Stimulated activated CD4-positive, alpha-beta T cell treated with anti-CD3 and anti-CD28 coated beads, Interleukin-2, amount 100 ng/mL, for 48 hours (primary cell): ENCODE measurements at regions not wholly inside any gene's neighbourhood (a gene's known extent, or its start where the extent isn't known, plus 50 kb on each side); places are given as distances from the start of the nearest gene placed in this dataset.
"Not testable (repeated sequence)": the region's sequence is repeated elsewhere in the genome, so short reads cannot be mapped to it uniquely, and the experiment has no call there.

Experiments used
- DNase-seq, 2 donors: peaks; one replicate each; pipeline ENCODE4 v3.0.0-alpha.2; 2020

DNA sequence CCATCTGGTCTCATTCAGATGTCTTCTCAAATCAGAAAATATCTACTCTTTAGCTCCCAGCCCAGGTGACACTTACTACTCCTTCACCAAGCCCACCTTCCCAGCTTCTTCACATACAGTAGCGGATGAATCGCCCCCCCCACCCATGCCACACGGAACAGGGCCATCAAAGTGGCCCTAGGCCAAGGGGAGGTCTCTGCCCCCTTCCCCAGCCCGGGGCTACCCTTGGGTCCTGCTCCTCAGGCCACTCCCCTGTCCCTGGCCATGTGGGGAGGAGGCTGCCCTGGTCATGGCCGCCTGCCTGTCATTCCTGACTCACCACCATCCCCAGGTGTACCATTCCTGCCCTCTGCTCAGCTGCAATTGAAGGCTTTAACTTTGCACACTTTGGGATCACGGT lies 142.8 kb downstream of the NECTIN1 start:
- DNase-seq = no peak

DNA sequence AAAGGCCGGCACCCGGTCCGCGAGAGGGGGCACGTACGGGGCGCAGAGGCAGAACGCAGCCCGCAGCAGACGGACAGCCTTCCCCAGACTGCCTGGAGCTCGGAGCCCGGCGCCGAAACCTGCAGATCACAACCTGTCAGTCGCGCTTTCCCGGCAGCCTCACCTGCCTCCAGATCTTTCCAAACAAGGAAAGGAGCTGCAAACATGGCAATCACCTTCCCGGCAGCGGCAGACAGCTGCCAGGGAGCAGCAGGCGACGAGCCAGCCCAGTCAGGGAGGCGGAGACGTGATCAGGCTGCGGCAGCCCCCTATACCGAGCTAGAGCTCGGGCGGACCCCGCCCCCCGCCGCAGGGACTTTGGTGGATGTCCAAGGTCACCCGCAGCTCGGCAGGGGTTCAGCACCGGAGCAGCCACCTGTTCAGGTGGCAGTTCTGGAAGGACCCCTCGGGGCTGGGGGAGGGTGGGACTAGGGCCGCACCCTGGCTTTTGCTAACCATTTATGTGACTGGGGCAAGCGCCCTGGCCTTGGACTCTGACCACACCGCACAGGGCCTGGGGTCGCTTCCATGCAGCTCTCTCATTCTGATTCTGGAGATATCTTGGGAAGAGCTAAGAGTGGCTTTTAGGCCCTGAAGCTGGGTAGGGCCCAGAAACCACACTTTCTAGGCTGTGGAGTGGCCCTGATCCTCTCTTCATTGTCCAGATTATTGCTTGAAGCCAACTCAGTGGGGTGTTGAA lies 143.8 kb downstream of the NECTIN1 start:
- DNase-seq = no peak

DNA sequence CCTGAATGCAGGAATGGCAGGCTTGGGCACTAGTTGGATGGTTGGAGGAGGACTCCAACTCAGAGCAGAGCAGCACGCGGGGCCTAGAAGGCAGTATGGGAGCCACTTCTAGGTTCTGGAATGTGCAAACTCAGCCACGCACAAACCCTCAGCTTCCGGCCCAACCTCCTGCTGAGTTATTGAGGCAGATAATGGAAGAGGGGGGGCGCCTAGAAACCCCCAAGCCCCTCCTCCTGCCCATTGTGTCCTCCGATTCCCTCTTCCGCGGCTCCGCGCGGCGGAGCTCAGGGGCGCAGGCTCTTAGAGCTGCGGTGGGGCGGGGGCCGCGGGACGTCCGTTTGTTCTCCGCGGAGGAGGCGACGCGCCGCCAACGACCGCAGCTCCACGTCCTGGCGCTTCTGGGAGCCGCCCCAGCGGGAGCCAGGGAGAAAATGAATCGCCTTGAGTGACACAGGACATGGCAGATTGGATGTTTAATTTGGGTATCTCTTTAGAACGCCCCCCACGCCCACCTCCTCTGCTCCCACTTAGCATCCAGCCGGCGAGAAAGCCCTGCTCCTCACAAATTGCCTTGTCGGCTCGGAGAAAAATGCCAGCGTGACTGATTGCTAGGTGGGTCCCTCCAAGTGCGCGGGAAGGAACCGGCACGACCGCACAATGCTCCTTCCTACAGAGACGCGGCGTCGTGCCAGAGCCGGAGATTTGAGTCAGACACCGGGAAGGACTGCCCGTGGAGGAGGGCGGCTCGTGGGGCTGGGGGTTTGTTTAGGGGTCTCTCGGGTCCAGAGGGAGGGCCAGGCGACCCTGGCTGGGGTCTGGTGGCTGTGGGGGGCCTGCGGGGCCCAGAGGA lies 144.6 kb downstream of the NECTIN1 start:
- DNase-seq = no peak

DNA sequence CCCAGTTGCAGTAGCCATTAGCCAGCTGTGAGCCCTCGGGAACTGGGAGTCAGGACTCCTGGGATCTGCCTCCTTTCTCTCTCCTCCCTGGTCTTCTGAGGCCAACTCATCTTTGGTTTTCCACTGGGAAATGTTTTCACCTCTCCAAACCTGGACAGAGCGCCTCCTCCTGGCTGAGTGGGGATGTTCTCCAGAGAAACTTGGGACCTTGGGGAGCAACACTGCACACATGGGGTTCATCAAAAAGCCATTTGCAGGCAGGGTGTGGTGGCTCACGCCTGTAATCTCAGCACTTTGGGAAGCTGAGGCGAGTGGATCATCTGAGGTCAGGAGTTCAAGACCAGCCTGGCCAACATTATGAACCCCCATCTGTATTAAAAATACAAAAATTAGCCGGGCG lies 145.4 kb downstream of the NECTIN1 start:
- DNase-seq = no peak

DNA sequence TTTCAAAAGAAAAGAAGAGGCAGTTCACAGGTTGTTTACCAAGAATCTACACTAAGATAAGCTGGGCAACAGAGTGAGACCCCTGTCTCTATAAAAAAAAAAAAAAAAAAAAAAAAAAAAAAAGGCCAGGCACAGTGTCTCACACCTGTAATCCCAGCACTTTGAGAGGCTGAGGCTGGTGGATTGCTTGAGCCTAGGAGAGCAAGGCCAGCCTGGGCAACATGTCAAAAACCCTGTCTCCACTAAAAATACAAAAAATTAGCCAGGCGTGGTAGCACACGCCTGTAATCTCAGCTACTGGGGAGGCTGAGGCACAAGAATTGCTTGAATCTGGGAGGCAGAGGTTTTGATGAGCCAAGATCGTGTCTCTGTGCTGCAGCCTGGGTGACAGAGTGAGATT lies 147.6 kb downstream of the NECTIN1 start:
- DNase-seq = not testable (repeated sequence)

DNA sequence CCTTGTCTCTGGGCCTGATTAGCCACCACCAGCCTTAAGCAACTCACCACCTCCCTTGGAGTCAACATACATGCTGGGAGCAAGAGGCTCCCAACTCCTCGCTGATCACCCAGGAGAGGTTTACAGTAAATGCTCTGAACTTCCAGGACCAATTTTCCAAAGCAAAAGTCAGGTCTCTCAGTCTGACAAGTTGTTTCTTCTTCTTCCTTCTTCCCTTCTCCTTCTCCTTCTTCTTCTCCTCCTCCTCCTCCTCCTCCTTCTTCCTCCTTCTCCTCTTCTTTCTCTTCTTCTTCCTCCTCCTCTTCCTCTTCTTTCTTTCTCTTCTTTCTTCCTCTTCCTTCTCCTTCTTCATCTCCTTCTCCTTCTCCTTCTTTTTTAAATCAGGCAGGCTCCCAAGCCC lies 148.2 kb downstream of the NECTIN1 start:
- no peak for DNase-seq

DNA sequence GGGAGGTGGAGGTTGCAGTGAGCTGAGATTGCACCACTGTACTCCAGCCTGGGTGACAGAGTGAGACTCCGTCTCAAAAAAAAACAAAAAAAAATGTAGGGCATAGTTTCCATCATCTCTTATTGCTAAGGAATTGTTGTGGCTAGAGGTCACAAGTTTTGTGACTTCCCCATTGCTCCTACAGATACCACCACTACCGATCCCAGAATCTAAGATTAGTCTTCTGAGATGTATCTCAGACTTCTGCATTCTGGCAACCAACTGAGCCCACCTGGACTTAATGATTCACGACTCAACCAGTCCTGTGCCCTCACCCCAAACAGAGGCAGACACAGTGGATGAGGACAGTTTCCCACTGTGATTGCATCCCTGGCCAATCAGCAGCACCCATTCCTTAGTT lies 148.9 kb downstream of the NECTIN1 start:
- DNase-seq = no peak

DNA sequence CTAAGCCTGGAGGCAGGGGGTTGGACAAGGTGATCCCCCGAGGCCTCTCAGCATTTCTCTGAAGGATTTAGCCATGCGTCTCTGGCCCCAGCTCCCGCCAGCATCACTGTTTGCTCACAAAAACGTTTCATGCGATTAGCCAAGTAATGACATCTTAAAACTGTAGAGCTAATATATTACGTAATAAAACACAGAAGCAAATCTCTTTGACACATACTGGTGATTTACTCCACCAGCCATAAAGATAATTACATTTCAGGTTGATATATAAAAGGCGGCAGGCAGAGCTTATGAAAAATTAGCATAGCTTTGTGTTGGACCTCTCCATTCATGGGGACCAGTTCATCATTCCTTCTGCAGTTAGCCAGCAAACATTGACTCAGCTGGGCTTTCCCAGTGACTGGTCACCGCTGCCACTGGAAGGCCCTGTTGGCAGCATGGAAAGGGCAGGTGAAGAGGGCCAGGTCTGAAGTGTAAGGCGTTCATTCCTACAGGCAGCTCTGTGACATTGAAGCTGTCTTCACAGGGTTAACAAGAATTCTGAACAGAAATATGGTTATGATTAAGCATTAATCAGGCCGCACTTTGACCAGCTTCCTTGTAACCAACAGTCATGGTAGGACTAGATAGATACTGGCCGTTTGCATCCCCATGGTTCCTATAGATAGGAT lies 150.3 kb downstream of the NECTIN1 start:
- no peak for DNase-seq

DNA sequence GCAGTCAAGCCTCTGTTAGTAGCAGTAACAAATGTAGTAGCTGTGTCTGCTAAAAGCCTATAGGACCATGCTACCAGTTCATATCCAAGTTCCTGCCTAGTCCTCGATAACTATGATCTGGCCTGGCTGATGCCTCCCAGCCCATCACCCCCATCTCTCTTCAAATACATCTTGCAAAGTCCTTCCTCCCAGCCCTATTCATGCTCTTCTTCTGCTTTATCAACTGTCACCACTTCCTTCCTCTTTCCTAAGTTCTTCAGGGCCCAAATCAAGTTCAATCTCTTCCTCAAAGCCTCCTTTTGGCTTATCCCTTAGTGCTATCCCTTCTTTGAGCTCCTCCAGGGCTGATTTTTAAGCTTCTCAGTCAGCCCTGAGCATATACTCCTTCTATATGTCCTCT lies 150.9 kb upstream of the THY1 start:
- DNase-seq = no peak

DNA sequence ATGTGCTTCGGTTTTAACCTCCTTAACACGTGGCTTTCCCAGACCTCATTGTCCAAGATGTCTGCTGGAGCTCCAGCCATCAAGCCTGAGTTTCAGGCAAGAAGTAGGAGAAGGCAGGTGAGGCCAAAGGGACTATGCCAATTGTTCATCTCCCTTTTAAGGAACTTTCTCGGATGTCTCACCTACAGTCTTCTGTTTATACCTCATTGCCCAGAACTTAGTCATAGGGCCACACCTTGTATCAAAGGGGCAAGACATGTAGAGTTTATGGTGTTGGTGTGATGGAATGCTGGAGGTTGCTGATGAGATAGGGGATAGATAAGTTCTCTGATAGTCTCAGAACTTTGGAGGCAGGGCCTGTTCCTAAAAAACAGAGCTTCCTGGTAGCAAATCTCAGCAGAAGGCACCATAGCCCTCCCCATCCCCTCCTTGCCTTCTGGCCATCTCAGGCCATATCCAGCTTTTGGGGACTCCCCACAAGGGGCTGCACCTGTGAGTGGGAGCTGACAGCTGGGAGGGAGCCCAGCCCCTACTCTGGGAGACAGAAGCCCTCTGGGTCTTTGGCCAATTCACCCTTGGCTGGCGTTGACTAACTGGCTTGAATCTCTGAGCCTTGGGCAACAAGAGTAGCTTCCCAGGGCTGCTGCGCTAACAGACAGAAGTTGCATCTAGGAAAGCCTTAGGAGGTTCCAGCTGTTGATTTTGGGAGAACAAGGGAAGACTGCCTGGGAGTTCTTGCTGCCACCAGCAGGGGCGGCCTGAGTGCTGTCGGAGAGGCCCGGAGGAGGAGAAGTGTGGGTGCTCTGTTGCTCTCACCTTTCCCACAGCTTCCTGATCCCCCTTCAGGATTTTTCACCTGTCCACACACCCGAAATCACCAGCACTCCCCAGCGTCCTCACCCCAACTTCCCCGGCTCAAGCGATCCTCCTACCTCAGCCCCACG lies 149.8 kb upstream of the THY1 start:
- no peak for DNase-seq

DNA sequence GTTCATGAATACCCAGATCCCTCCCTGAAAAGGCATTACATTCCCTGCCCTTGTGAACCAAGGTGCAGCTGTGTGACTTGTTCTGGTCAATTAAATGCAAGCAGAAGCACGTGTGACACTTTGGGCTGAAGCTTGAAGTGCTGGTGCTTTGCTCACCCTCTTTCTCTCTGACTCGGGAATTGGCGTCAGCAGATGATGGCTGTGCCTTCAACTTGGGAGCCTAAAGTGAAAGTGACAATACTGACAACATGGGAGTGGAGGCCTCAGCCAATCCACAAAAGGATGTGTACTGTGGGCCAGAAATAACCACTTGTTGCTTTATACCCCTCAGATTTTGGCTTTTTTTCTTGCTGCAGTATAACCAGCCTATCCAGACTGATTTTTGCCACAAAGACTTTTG lies 148.3 kb upstream of the THY1 start:
- DNase-seq = no peak

DNA sequence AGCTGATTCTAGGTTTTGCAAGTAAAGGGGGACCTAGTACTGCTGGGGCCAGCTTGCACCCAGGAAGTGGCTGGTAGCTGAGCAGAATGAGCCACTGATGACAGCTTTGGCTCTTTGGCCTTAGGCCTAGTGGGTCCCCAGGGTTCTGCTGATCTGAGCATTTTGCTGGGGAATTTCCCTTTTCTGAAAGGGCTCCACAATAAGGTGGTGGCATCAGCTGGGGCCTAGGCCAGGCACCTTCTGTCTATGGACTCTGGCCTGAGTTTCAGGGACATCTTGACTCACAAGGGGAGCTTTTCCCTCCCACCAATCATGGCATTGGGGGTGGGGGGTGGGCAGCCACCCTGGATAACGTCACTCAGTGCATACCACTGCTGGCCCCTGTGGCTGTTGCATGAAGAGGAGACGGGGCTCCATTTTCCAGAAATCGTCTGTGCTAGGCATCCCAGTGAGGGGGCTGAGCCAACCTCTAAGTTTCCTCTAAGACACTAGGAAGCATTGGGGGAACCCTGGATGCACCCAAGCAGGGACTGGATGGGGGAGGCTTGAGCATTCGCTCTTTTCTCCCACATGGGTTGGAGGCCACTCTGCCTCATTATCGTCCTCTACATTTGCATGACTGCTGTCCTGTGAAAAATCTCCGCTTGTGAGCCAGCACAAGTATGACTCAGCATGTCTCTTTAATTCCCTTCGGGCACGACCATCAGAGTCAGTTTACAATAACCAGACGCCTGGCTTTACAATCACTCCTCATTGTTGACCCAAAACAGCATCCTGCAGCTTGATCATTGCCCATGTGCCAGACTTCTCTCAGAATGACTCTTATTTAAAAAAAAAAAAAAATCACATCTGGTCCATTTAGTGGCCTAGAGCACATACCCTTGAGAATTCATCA lies 145.0 kb upstream of the THY1 start:
- DNase-seq = no peak

DNA sequence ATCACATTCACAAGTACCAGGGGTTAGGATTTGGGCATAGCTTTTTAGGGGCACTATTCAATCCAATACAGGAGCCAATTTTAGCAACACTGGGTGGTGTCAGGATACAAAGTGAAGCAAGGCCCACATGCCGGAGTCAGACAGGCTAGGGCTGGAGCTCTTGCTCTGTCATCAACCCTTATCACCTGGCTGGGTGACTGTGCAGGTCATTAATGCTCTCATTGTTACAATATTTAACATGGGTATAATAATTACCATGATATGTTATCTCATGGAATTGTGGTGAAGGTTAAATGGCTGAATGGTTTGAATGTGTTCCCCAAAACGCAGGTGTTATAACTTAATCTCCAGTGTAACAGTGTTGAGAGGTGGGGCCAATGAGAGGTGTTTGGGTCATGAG lies 143.3 kb upstream of the THY1 start:
- DNase-seq = no peak

DNA sequence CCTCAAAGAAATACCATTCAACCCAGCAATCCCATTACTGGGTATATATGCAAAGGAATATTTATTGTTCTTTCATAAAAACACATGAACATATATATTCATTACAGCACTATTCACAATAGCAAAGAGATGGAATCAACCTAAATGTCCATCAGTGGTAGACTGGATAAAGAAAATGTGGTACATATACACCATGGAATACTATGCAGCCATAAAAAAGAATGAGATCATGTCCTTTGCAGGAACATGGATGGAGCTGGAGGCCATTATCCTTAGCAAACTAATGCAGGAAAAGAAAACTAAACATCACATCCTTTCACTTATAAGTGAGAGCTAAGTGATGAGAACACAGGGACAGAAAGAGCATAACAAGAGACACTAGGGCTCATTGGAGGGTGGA lies 142.7 kb upstream of the THY1 start:
- DNase-seq = not testable (repeated sequence)

DNA sequence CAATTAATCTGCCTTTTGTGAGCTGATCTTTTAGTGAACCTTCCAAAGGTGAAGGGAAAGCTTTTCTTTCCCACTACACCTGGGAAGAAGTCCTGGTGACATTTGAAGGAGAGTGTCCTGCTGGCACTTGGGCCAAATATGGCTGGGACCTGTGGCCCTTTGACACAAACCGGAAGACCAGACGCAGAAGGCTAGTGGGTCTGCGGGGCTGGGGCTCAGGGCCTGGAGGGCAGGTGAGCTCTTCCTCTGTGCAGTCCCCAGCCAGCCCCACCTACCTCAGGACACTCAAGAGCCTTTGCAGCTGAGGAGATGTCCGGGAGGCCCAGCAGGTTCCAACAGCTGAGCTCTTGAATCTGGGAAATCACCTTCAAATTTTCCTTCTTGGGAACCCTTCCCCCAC lies 138.0 kb upstream of the THY1 start:
- no peak for DNase-seq

DNA sequence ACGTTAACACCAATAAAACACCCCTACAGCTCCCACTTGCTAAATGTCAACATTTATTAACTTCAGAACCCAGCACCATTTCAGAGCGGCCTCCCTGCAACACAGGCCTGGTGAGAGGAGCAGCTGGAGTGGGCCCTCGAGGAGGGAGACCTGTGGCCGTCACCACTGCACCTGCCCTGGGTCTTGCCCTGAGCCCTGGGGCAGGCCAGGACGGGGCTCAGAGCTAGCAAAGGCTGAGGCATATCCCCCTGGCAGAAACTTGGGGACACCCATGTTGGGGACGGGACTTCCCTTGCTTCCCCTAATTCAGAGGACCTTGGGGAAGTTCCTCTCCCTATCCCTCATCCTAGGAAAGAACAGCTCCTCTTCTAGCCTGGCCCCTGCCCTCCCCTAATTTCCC lies 137.3 kb upstream of the THY1 start:
- no peak for DNase-seq

DNA sequence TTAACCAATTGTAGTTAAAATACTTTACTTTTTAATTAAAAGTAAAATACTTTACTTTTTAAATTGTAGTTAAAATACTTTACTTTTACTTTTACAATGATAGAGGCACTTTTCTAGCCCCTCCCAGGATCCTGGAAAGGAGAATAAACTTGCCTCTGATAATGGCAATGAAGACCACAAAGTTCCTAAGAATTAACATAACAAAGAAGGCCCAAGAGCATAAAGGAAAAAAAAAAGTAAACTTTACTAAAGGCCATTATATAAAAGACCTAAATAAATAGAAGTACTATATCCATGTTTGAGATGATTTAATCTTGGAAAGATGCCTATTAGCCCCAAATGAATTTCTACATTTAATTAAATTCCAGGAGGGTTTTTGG lies 129.1 kb upstream of the THY1 start:
- no peak for DNase-seq

DNA sequence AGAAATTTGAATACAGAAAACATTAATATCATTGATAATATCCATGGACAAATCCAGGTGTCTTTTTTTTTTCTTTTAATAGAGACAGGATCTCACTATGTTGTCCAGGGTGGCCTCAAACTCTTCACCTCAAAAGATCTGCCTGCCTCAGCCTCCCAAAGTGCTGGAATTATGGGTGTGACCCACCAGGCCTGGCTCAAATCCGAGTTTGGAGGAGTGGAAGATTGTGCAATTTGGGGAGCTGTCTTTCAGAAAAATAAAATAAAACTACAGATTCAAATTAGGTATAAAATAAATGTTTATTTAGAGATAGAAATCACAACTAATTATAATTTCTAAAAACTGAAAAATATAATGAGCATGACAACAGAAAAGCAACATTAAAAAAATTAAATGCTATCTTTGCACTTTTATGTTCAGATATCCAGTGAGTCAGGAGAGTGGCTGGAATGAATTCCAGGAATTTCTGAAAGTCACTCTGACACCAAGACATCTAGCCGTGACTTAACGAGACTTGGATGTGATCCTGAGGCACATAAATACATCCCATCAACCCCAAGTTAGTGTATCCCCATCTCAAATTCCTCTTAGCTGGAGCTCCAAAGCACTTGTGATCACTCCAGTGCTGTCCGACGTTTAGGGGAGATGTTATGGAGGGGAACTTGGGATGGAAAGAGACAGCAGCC lies 128.6 kb upstream of the THY1 start:
- no peak for DNase-seq

DNA sequence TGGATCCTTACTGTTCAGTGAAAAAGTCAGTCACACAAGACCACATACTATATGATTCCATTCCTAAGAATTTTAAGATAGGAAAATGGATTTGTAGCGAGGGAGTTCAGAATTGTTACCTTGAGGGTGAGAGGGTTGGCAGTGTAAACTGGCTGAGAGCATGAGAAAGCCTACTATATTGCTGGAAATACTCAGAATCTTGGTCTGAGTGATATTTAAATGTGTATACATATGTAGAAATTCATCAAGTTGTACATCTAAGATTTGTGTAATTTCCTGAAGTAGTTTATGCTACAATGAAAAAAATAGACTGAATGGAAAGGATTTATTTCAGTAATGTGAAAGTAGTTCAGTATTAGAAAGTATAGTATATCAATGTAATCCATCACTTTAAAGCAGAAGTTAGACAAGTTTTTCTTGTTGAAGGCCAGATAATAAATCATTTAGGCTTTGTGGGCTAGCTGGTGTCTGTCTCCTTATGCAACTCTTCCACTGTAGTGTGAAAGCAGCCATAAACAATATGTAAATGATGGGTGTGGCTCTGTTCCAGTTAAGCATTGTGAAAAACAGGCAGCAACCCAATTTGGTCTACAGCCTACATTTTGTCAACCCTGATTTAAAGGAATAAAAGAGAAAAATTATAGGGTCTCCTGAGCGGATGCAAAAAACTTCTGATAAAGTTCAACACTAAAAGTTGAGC lies 127.2 kb upstream of the THY1 start:
- DNase-seq = no peak

DNA sequence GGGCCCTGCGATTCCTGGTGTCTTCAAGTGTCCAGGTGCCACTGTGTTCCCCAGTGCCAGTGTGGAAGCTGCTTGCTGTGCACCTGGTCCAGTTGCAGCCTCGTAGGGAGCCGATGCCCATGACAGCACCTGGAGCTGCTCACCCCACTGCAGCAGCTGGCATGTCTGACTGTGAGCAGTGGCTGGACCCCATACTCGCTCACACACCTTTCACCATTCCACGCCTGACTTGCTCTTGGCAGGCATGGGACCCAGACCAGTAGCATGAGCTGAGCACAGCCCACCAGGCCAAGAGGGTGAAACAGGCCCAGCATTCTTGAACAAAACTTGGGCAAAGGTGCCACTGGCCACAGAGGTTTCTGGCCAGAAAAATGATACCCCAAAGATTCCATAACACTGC lies 124.5 kb upstream of the THY1 start:
- DNase-seq = no peak
